K562 (cell line): ENCODE measurements at regions not wholly inside any gene's neighbourhood (a gene's known extent, or its start where the extent isn't known, plus 50 kb on each side); places are given as distances from the start of the nearest gene placed in this dataset.

Source experiments
- ATAC-seq: fragments of 200-7000 bp; cut with Tn5 transposase; 3 replicates; pipeline ENCODE4 v1.9.1; 2020; ENCODE audit warnings: moderate library complexity
- BruUV-seq: library from RNA; stranded (reverse); fragments of 400-500 nt; replicated peaks from 2 replicates; lab custom pipeline; 2021; lab: Mats Ljungman, UMichigan
- CTCF ChIA-PET: fragments of 300-600 bp; formaldehyde crosslinking; extraction: SDS; loops from one replicate; lab custom pipeline; 2021; ENCODE audit warnings: low intra/inter-chr PET ratio; lab: Yijun Ruan, JAX
- POLR2A ChIA-PET: fragments of 300-600, 350-650 bp; sonication (Branson Sonifier 250); formaldehyde crosslinking; extraction: SDS; loops from one replicate; lab custom pipeline; 2021; ENCODE audit warnings: antibody characterized with exemption, inconsistent platforms; lab: Yijun Ruan, JAX
- DNase-seq, 4 experiments: peaks; one replicate each; pipeline versions ENCODE4 v3.0.0 to v3.0.0-alpha.2; 2011 to 2018; ENCODE audit warnings: low spot score in 3 of 4, mixed read lengths in 3 of 4; ENCODE audit errors: extremely low read depth in 1 of 4
- FAIRE-seq: peaks from 2 replicates; lab custom pipeline; 2011; peaks lifted over from hg19 to GRCh38; lab: Jason Lieb, UNC
- H2AFZ ChIP-seq: 2 replicates; pipeline ENCODE4 v1.6.0; 2011; ENCODE audit warnings: low read depth, low read length, control low read depth, inconsistent platforms
- H3K27ac ChIP-seq: fragments of 200-600 bp; 3 replicates; pipeline ENCODE4 v1.8.0; 2011; ENCODE audit warnings: low read depth, mild to moderate bottlenecking, control low read depth, inconsistent platforms, low read length, moderate library complexity, mixed read lengths; ENCODE audit errors: extremely low read depth
- H3K27me3 ChIP-seq, 2 experiments: fragments of 300-600 bp in 1 of 2; 2 replicates in 1 of 2; 3 replicates in 1 of 2; pipeline versions ENCODE4 v1.6.0 to v1.8.0; 2011; ENCODE audit warnings: inconsistent platforms in 2 of 2, low read length in 2 of 2, mild to moderate bottlenecking in 1 of 2, mixed read lengths in 1 of 2, moderate library complexity in 1 of 2; ENCODE audit not compliant: control insufficient read depth in 2 of 2, insufficient read depth in 2 of 2
- H3K36me3 ChIP-seq: fragments of 300-600 bp; 3 replicates; pipeline ENCODE4 v1.8.0; 2011; ENCODE audit warnings: mild to moderate bottlenecking, low read length, inconsistent platforms; ENCODE audit not compliant: control insufficient read depth, insufficient read depth
- H3K4me1 ChIP-seq, 2 experiments: fragments of 200-600 bp in 1 of 2; replicated peaks in 1 of 2; 2 replicates in 1 of 2; 3 replicates in 1 of 2; pipeline versions ENCODE4 v1.5.1 to v1.8.0; 2011; ENCODE audit warnings: inconsistent platforms in 2 of 2, low read length in 2 of 2, mild to moderate bottlenecking in 1 of 2, mixed read lengths in 1 of 2, moderate library complexity in 1 of 2; ENCODE audit not compliant: control insufficient read depth in 2 of 2, insufficient read depth in 2 of 2
- H3K4me2 ChIP-seq: 2 replicates; pipeline ENCODE4 v1.6.1; 2011; ENCODE audit warnings: low read length, control low read depth, inconsistent platforms, mixed read lengths; ENCODE audit not compliant: insufficient read depth
- H3K4me3 ChIP-seq: fragments of 200-600 bp; sonication (generic), shearing (Covaris generic); 2 replicates; pipeline ENCODE4 v1.5.1; 2016; ENCODE audit warnings: control low read depth, inconsistent platforms
- H3K79me2 ChIP-seq: fragments of 200-600 bp; 3 replicates; pipeline ENCODE4 v1.8.0; 2011; ENCODE audit warnings: low read length, inconsistent platforms; ENCODE audit not compliant: control insufficient read depth, insufficient read depth
- H3K9ac ChIP-seq, 2 experiments: 2 replicates each; pipeline versions ENCODE4 v1.6.0 to v1.6.1; 2011; ENCODE audit warnings: low read depth in 2 of 2, low read length in 2 of 2, control low read depth in 1 of 2, inconsistent platforms in 1 of 2, mild to moderate bottlenecking in 1 of 2, mixed read lengths in 1 of 2; ENCODE audit not compliant: insufficient read depth in 1 of 2
- H3K9me1 ChIP-seq: one replicate; pipeline ENCODE4 v1.6.0; 2011; ENCODE audit warnings: inconsistent platforms, mild to moderate bottlenecking, low read length, moderate library complexity; ENCODE audit not compliant: control insufficient read depth, insufficient read depth
- H3K9me3 ChIP-seq: replicated peaks from 2 replicates; pipeline ENCODE4 v1.5.1; 2011; ENCODE audit warnings: low read depth, low read length, inconsistent platforms; ENCODE audit not compliant: control insufficient read depth, insufficient read depth
- H4K20me1 ChIP-seq: replicated peaks from 2 replicates; pipeline ENCODE4 v1.6.1; 2011; ENCODE audit warnings: low read length, inconsistent platforms, mixed read lengths; ENCODE audit not compliant: control insufficient read depth, insufficient read depth
- CREBBP ChIP-seq: IDR thresholded peaks from one replicate; pipeline ENCODE4 v1.6.1; 2012; ENCODE audit warnings: low read depth, mild to moderate bottlenecking, control low read depth, inconsistent platforms, low read length
- CXXC5 ChIP-seq: fragments of 250-450 bp; sonication (Bioruptor Pico); IDR thresholded peaks from 2 replicates; pipeline ENCODE4 v1.8.0; 2022; ENCODE audit warnings: inconsistent platforms, mild to moderate bottlenecking, moderate library complexity
- DIDO1 ChIP-seq: fragments of 450-650 bp; IDR thresholded peaks from 2 replicates; pipeline ENCODE4 v1.6.1; 2016; ENCODE audit warnings: low read depth, missing biosample characterization, missing genetic modification characterization
- HDGF ChIP-seq: fragments of 450-650 bp; IDR thresholded peaks from 2 replicates; pipeline ENCODE4 v1.6.1; 2016
- ZNF707 ChIP-seq: fragments of 250-450 bp; sonication (Bioruptor Pico); conservative IDR thresholded peaks from 2 replicates; pipeline ENCODE4 v1.8.0; 2022; ENCODE audit warnings: inconsistent platforms, mild to moderate bottlenecking, moderate library complexity
- WGBS: fragments of 100-300 bp; shearing (Covaris generic); methylation state at CpG from one replicate; pipeline ENCODE4 v1.1.6; 2016; ENCODE audit warnings: low coverage, mixed read lengths; ENCODE audit not compliant: insufficient coverage; ENCODE audit errors: missing lambda C conversion rate; 5-methylcytosine and 5-hydroxymethylcytosine counted together
- in situ Hi-C: fragments of 300-500 bp; cut with MboI; formaldehyde crosslinking; loops from 4 replicates; pipeline ENCODE4 v1.15.0; 2018; ENCODE audit warnings: inconsistent platforms, mixed read lengths
- intact Hi-C: fragments of 100-400 bp; cut with micrococcal nuclease; formaldehyde crosslinking; loops from 2 replicates; pipeline ENCODE4 v1.14.2; 2022
- TF ChIP-seq, protein P1 (sequence below): sonication (generic); formaldehyde crosslinking; IDR thresholded peaks from 2 replicates; pipeline ENCODE4 v1.8.1; 2022; ENCODE audit warnings: missing genetic modification reagents
- TF ChIP-seq, protein P2 (sequence below): fragments of 450-650 bp; IDR thresholded peaks from 2 replicates; pipeline ENCODE4 v1.6.1; 2016; ENCODE audit warnings: mild to moderate bottlenecking
- TF ChIP-seq, protein P3 (sequence below): sonication (generic); formaldehyde crosslinking; IDR thresholded peaks from 2 replicates; pipeline ENCODE4 v1.9.0; 2022; ENCODE audit warnings: mild to moderate bottlenecking, missing genetic modification reagents

- TF ChIP-seq, protein P1, sequence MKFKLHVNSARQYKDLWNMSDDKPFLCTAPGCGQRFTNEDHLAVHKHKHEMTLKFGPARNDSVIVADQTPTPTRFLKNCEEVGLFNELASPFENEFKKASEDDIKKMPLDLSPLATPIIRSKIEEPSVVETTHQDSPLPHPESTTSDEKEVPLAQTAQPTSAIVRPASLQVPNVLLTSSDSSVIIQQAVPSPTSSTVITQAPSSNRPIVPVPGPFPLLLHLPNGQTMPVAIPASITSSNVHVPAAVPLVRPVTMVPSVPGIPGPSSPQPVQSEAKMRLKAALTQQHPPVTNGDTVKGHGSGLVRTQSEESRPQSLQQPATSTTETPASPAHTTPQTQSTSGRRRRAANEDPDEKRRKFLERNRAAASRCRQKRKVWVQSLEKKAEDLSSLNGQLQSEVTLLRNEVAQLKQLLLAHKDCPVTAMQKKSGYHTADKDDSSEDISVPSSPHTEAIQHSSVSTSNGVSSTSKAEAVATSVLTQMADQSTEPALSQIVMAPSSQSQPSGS: no peak
- TF ChIP-seq CXXC5 (CRISPR knock-in tag): no peak
Measured at GRCh38 chr7:153550173-153550572, 502.0 kb upstream of the DPP6 start (continued).

- TF ChIP-seq, protein P2, sequence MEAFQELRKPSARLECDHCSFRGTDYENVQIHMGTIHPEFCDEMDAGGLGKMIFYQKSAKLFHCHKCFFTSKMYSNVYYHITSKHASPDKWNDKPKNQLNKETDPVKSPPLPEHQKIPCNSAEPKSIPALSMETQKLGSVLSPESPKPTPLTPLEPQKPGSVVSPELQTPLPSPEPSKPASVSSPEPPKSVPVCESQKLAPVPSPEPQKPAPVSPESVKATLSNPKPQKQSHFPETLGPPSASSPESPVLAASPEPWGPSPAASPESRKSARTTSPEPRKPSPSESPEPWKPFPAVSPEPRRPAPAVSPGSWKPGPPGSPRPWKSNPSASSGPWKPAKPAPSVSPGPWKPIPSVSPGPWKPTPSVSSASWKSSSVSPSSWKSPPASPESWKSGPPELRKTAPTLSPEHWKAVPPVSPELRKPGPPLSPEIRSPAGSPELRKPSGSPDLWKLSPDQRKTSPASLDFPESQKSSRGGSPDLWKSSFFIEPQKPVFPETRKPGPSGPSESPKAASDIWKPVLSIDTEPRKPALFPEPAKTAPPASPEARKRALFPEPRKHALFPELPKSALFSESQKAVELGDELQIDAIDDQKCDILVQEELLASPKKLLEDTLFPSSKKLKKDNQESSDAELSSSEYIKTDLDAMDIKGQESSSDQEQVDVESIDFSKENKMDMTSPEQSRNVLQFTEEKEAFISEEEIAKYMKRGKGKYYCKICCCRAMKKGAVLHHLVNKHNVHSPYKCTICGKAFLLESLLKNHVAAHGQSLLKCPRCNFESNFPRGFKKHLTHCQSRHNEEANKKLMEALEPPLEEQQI: no peak
- no peak for TF ChIP-seq HDGF
- no peak for TF ChIP-seq CREBBP
- TF ChIP-seq DIDO1 (tag): no peak
- TF ChIP-seq, protein P3, sequence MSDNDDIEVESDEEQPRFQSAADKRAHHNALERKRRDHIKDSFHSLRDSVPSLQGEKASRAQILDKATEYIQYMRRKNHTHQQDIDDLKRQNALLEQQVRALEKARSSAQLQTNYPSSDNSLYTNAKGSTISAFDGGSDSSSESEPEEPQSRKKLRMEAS (CRISPR knock-in tag): no peak
- TF ChIP-seq ZNF707: no peak
- H3K4me3 ChIP-seq: no peak overlapping the region
- no peaks in the 10 kb centered on the region for H3K9me1 ChIP-seq
- no peaks in the 10 kb centered on the region for H3K79me2 ChIP-seq
- WGBS: 0% methylated on average over 6 of the region's 6 CpGs
- DNase-seq: no peak
- H4K20me1 ChIP-seq: no peaks in the 10 kb centered on the region
- no peak for FAIRE-seq
- ATAC-seq: no peak
- BruUV-seq: no TSS peak
- H3K4me1 ChIP-seq: no peaks in the 10 kb centered on the region
- ChIA-PET POLR2A (no interaction called here), CTCF (no interaction called here)
- in situ Hi-C loops: no loop called here
- H3K36me3 ChIP-seq: no peaks in the 10 kb centered on the region
- intact Hi-C loops: no loop called here
- no peaks in the 10 kb centered on the region for H3K9me3 ChIP-seq
- no peak overlapping the region for H3K4me2 ChIP-seq
- H2AFZ ChIP-seq: no peak overlapping the region
- no peaks in the 10 kb centered on the region; a peak in 1 of 5 replicates for H3K27me3 ChIP-seq
- no peak overlapping the region for H3K27ac ChIP-seq
- H3K9ac ChIP-seq: no peak overlapping the region
Measured at GRCh38 chr7:153564391-153564790, 487.8 kb upstream of the DPP6 start.
